Skeletal muscle satellite cell (primary cell): ENCODE measurements at regions not wholly inside any gene's neighbourhood (a gene's known extent, or its start where the extent isn't known, plus 50 kb on each side); places are given as distances from the start of the nearest gene placed in this dataset.
"Not testable (repeated sequence)": the region's sequence is repeated elsewhere in the genome, so short reads cannot be mapped to it uniquely, and the experiment has no call there.

Source experiments
- H3K27me3 ChIP-seq: 2 replicates; pipeline ENCODE4 v1.7.0; 2013; ENCODE audit warnings: low read length; ENCODE audit not compliant: control insufficient read depth, insufficient read depth
- H3K36me3 ChIP-seq: 2 replicates; pipeline ENCODE4 v1.7.0; 2013; ENCODE audit warnings: mild to moderate bottlenecking, control low read depth, low read length; ENCODE audit not compliant: insufficient read depth
- H3K4me1 ChIP-seq: 2 replicates; pipeline ENCODE4 v1.7.0; 2013; ENCODE audit warnings: low read length; ENCODE audit not compliant: control insufficient read depth, insufficient read depth
- H3K4me2 ChIP-seq: 2 replicates; pipeline ENCODE4 v1.7.0; 2013; ENCODE audit warnings: mild to moderate bottlenecking, low read length
- H3K4me3 ChIP-seq: 2 replicates; pipeline ENCODE4 v1.7.0; 2013; ENCODE audit warnings: low read length
- H3K9ac ChIP-seq: 2 replicates; pipeline ENCODE4 v1.7.0; 2013; ENCODE audit warnings: mild to moderate bottlenecking, low read depth, low read length, moderate library complexity
- H3K9me3 ChIP-seq: replicated peaks from 2 replicates; pipeline ENCODE4 v1.7.0; 2013; ENCODE audit warnings: mild to moderate bottlenecking, control low read depth, low read length

DNA sequence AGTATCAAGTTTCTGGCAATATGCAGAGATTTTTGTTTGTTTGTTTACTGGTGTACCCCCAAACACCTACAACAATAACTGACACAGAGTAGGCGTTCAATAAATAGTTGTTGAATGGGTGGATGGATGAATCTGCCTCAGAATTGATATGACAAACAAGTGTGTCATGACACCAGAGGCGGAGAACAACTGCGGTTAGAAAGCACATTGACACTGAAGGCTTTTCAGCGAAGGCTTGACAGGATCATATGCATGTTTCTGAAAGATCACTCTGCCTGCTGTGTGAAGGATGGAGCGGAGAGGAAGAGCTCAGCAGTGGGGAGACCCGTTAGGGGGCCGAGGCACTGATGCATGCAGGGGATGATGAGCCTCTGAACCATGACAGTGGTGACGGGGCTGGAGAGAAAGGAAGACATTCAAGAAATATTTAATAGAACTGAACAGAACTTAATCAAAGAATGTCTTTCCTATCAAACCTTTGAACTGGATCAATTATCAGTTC lies 108.5 kb upstream of the USP47 start:
- H3K9ac ChIP-seq: no peak overlapping the region
- H3K4me2 ChIP-seq: no peak overlapping the region
- peaks cover 24% of the 10 kb centered on the region for H3K27me3 ChIP-seq
- no peak overlapping the region for H3K4me3 ChIP-seq
- no peaks in the 10 kb centered on the region for H3K9me3 ChIP-seq
- no peaks in the 10 kb centered on the region for H3K36me3 ChIP-seq
- H3K4me1 ChIP-seq: peaks cover 9% of the 10 kb centered on the region

DNA sequence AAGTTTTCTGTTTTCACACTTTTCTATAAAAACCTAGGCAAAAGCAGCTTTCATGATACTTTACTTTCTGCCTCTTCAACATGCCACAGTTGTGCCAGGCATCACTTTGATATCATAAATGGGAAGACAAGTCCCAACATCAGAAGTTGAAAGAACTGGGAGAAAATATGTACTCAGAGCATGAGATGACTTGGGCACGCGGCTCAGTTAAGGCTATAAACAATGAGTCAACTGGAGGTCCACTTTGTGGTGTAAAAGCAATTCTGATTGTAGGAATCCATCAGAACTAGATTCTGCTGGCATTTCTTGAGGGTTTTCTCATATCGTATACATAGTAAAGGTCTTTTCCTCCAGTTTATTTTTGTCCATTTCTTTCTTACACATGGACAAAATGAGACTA lies 109.7 kb upstream of the USP47 start:
- H3K27me3 ChIP-seq: peaks cover 31% of the 10 kb centered on the region
- H3K9ac ChIP-seq: no peak overlapping the region
- H3K4me1 ChIP-seq: peaks cover 9% of the 10 kb centered on the region
- no peaks in the 10 kb centered on the region for H3K9me3 ChIP-seq
- no peak overlapping the region for H3K4me3 ChIP-seq
- no peaks in the 10 kb centered on the region for H3K36me3 ChIP-seq
- no peak overlapping the region for H3K4me2 ChIP-seq

DNA sequence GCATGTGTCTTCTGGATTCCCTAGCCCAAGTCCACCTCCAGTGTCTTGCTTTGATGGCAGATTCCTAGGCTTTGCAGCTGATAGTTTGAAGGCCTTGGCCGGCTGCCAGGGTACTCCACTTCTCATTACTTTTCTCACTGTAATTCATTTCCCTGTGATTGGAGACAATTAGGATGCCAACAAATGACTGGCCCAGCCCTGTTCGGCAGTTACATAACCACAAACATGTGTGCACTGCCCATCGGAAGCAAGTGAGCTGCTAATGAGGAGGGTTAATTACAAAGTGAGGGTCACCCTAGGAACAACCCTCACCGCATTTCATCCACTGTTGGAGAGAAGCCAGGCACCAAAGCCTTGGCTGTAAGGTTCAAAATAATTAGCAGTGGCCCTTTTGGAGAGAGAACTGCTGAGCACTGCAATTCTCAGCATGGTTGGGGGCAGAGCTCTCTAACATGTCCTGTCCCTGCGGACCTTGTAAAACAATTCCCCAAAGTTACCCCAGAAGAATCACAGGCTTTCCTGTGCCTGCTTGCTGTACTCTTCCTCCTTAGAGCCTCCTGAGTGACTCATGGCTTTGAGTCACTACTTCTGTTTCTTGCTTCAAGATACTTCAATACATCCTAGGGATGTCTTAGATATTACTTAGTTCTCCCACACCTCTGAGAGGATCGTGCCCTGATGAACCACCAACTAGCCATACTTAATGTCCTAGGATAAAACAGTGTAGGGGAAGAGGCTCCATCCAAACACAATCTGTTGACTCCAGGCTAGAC lies 109.7 kb upstream of the GALNT18 start:
- Histone ChIP-seq H3K4me2 (no peak overlapping the region), H3K9me3 (no peaks in the 10 kb centered on the region), H3K4me1 (peaks cover 9% of the 10 kb centered on the region), H3K4me3 (no peak overlapping the region), H3K36me3 (no peaks in the 10 kb centered on the region), H3K27me3 (peaks cover 31% of the 10 kb centered on the region), H3K9ac (no peak overlapping the region)

DNA sequence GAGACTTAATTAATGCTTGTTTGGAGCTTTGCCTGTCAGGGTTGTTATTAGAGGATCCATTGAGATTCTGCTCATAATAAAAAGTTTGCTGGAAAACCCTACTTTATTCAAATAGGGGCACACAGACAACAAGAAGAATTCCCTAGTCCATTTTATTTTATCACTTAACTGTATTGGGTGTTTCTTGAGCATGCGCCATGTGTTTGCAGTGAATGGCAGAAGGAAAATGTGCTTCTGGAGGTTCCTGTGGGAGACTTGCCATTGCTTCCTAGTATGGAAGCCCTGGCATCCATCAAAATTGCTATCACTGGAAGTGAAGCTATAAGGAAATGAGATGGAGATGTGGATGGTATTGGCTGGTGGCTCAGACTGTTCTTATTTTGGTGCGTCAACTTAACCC lies 106.6 kb upstream of the GALNT18 start:
- no peak overlapping the region for H3K4me2 ChIP-seq
- no peak overlapping the region for H3K4me3 ChIP-seq
- peaks cover 9% of the 10 kb centered on the region for H3K4me1 ChIP-seq
- H3K9ac ChIP-seq: no peak overlapping the region
- H3K36me3 ChIP-seq: no peaks in the 10 kb centered on the region
- no peaks in the 10 kb centered on the region for H3K9me3 ChIP-seq
- H3K27me3 ChIP-seq: peaks cover 36% of the 10 kb centered on the region

DNA sequence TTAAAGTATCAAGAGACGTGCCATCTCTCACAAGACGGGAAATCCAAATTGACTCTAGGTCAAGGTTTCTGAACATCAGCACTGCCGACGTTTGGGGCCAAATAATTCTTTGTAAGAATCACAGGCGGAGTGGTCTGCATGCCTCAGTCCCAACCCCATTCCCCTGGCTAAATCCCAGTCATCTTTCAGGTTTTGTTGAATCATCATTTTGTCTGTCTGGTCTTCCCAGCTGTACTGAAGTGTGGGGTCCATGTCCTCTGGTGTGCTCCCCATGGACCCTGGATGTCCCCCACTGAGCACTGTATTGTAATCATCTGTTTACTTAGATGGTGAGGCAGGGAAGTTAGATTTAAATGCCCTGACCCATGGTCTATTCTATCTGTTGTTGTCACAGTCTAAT lies 103.6 kb upstream of the GALNT18 start:
- H3K4me2 ChIP-seq: no peak overlapping the region
- no peak overlapping the region for H3K9ac ChIP-seq
- H3K36me3 ChIP-seq: no peaks in the 10 kb centered on the region
- H3K4me1 ChIP-seq: no peaks in the 10 kb centered on the region
- no peaks in the 10 kb centered on the region for H3K9me3 ChIP-seq
- H3K27me3 ChIP-seq: peaks cover 40% of the 10 kb centered on the region
- no peak overlapping the region for H3K4me3 ChIP-seq

DNA sequence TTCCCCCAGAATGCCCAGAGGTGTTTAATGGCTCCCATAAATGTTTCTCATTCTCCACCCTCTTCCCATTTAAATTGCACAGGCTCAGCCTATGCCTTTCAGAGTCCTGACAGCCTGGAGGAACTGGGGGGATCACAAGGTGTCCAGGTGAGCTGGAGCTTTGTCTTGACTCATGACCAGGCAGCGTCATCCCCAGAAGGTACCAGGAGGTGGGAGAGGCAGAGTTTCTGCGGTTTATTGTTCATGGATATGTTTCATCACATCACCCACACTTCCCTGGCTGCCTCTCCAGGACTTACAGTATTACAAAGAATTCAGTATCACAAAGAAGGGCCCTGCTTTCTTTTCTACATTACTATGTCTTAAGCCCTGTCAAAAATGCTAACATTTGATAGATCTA lies 103.2 kb upstream of the GALNT18 start:
- H3K4me2 ChIP-seq: no peak overlapping the region
- H3K9ac ChIP-seq: no peak overlapping the region
- peaks cover 39% of the 10 kb centered on the region for H3K27me3 ChIP-seq

DNA sequence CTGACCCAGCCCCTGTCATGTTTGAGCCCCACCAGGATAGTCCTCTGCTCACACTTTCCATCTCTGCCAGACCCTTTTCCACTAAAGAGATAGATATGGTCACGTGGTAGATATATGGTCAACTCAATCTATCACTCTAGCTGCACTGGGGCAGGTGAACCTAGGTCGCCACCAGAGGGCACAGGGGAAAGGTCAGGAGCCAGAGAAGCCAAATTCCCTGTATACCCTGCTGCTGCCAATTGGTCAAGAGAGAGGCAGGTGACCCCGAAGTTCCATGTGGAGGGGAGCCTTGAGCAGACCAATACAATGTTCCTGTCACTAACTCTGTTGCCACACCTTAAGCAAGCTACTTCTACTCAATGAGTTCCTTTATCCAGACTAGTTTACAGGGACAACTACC lies 101.1 kb upstream of the GALNT18 start:
- H3K27me3 ChIP-seq: peaks cover 40% of the 10 kb centered on the region
- H3K9me3 ChIP-seq: no peaks in the 10 kb centered on the region

More for the DNA sequence above, 103.2 kb upstream of the GALNT18 start:
- Histone ChIP-seq H3K36me3 (no peaks in the 10 kb centered on the region), H3K9me3 (no peaks in the 10 kb centered on the region), H3K4me3 (no peak overlapping the region), H3K4me1 (no peaks in the 10 kb centered on the region)

DNA sequence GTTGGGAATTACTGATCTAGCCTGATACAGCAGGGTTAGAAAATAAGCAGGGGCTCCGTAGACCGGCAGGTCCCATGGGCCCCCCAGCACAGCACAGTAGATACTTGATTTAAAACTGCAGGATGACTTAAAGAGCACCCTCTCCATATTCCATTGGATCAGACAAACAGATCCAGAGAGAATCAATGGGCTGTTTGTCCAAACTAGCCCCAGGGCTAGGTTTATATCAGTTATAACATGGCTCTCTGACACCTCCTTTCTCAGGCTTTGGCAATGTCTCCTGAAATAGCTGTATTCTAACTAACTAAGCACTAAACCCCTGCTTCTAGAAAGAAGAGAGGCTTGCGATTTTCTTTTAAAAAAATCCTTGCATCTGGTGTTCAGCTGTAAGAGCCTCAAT lies 100.4 kb upstream of the GALNT18 start:
- no peak overlapping the region for H3K9ac ChIP-seq
- H3K4me1 ChIP-seq: no peaks in the 10 kb centered on the region
- no peak overlapping the region for H3K4me2 ChIP-seq
- H3K4me3 ChIP-seq: no peak overlapping the region
- no peaks in the 10 kb centered on the region for H3K9me3 ChIP-seq
- H3K36me3 ChIP-seq: no peaks in the 10 kb centered on the region
- H3K27me3 ChIP-seq: peaks cover 35% of the 10 kb centered on the region

More for the DNA sequence above, 101.1 kb upstream of the GALNT18 start:
- no peak overlapping the region for H3K4me2 ChIP-seq
- H3K4me1 ChIP-seq: no peaks in the 10 kb centered on the region
- no peak overlapping the region for H3K4me3 ChIP-seq
- H3K36me3 ChIP-seq: no peaks in the 10 kb centered on the region
- no peak overlapping the region for H3K9ac ChIP-seq

DNA sequence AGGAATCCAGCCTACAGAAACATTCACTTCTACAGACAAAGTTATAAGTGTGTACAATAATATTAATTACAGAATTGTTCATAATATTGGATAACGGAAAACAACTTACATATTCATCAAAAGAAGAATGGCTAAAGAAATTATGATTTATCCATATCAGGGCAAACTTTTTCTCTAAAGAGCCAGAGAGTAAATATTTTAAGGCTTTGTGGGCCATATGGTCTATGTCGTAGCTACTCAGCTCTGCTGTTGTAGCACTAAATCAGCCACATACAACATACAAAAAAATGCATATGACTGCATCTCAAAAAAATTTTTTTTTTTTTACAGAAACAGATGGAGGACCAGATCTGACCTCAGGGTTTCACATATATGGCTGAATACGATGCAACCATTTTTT lies 96.7 kb upstream of the GALNT18 start:
- Histone ChIP-seq H3K9me3 (no peaks in the 10 kb centered on the region), H3K4me2 (no peak overlapping the region), H3K9ac (no peak overlapping the region), H3K4me1 (no peaks in the 10 kb centered on the region), H3K36me3 (no peaks in the 10 kb centered on the region), H3K4me3 (no peak overlapping the region), H3K27me3 (peaks cover 18% of the 10 kb centered on the region)

DNA sequence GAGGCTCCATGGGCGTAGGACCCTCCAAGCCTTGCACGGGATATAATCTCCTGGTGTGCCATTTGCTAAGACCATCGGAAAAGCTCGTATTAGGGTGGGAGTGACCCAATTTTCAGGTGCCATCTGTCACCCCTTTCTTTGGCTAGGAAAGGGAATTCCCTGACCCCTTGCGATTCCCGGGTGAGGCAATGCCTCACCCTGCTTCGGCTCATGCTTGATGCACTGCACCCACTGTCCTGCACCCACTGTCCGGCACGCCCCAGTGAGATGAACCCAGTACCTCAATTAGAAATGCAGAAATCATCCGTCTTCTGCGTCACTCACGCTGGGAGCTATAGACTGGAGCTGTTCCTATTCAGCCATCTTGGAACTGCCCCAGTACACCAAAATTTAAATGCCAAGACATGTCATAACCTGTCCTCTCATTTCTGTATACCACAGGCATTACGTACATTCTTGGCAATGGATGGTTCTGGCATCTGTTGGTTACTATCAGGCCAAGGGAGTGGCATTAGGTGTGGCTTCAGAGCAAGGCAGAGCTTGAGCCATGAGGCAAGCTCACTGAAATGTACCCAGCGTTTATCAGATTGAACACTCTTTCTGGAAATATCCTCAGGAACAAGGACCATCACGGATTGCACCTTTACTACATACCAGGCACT lies 95.4 kb upstream of the GALNT18 start:
- no peak overlapping the region for H3K9ac ChIP-seq

DNA sequence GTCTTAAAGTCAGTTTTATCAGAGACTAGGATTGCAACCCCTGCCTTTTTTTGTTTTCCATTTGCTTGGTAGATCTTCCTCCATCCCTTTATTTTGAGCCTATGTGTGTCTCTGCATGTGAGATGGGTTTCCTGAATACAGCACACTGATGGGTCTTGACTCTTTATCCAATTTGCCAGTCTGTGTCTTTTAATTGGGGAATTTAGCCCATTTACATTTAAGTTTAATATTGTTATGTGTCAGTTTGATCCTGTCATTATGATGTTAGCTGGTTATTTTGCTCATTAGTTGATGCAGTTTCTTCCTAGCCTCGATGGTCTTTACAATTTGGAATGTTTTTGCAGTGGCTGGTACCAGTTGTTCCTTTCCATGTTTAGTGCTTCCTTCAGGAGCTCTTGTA lies 93.3 kb upstream of the GALNT18 start:
- not testable (repeated sequence) for H3K9me3 ChIP-seq, H3K36me3 ChIP-seq

More for the DNA sequence above, 95.4 kb upstream of the GALNT18 start:
- H3K9me3 ChIP-seq: no peaks in the 10 kb centered on the region
- peaks cover 15% of the 10 kb centered on the region for H3K27me3 ChIP-seq
- no peaks in the 10 kb centered on the region for H3K36me3 ChIP-seq
- no peak overlapping the region for H3K4me2 ChIP-seq
- H3K4me1 ChIP-seq: no peaks in the 10 kb centered on the region
- H3K4me3 ChIP-seq: no peak overlapping the region

DNA sequence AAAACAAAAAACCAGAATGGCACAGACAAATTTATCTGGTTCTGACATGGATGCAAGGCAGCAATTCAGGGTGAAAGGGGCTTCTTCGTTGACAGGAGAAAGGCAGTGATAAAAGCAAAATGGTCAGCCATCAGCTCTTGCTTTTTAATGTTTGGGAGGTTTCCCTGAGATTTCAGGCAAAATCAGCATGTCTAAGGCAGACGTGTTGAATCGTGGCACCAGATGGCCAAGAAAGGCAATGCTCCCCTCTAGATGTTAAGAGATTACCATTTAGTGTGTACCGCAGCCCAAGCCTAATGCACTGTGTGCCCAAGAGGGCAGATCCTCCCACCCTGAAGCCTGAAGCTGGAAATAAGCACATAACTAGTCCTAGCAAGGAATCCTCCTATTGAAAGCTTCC lies 88.8 kb upstream of the GALNT18 start:
- no peaks in the 10 kb centered on the region for H3K36me3 ChIP-seq
- H3K4me1 ChIP-seq: no peaks in the 10 kb centered on the region

More for the DNA sequence above, 93.3 kb upstream of the GALNT18 start:
- H3K27me3 ChIP-seq: peaks cover 11% of the 10 kb centered on the region
- not testable (repeated sequence) for H3K4me1 ChIP-seq, H3K4me3 ChIP-seq, H3K4me2 ChIP-seq, H3K9ac ChIP-seq

More for the DNA sequence above, 88.8 kb upstream of the GALNT18 start:
- no peaks in the 10 kb centered on the region for H3K9me3 ChIP-seq
- H3K27me3 ChIP-seq: peaks cover 24% of the 10 kb centered on the region
- H3K4me2 ChIP-seq: no peak overlapping the region
- no peak overlapping the region for H3K4me3 ChIP-seq
- no peak overlapping the region for H3K9ac ChIP-seq
